Neuronal stem cell (in vitro differentiated cells): ENCODE measurements at regions not wholly inside any gene's neighbourhood (a gene's known extent, or its start where the extent isn't known, plus 50 kb on each side); places are given as distances from the start of the nearest gene placed in this dataset.

ENCODE experiments used
- DNase-seq: peaks from one replicate; pipeline ENCODE4 v3.0.0-alpha.2; 2013; ENCODE audit warnings: low spot score
- H2AFZ ChIP-seq: one replicate; pipeline ENCODE4 v1.6.1; 2013; ENCODE audit warnings: mild to moderate bottlenecking, low read length, inconsistent platforms
- H2AK5ac ChIP-seq: 2 replicates; pipeline ENCODE4 v1.6.1; 2013; ENCODE audit warnings: low read depth, mild to moderate bottlenecking, inconsistent platforms, low read length, moderate library complexity, mixed read lengths
- H2BK120ac ChIP-seq: 2 replicates; pipeline ENCODE4 v1.6.1; 2013; ENCODE audit warnings: low read depth, mild to moderate bottlenecking, inconsistent platforms, low read length, moderate library complexity, mixed read lengths
- H2BK12ac ChIP-seq: one replicate; pipeline ENCODE4 v1.6.1; 2013; ENCODE audit warnings: low read length, inconsistent platforms
- H2BK15ac ChIP-seq: 2 replicates; pipeline ENCODE4 v1.6.1; 2013; ENCODE audit warnings: mild to moderate bottlenecking, low read length, inconsistent platforms, mixed read lengths
- H2BK5ac ChIP-seq: one replicate; pipeline ENCODE4 v1.6.1; 2013; ENCODE audit warnings: inconsistent platforms, mild to moderate bottlenecking, low read length, moderate library complexity
- H3K14ac ChIP-seq: one replicate; pipeline ENCODE4 v1.6.1; 2013; ENCODE audit warnings: low read length, inconsistent platforms
- H3K18ac ChIP-seq: 2 replicates; pipeline ENCODE4 v1.6.1; 2013; ENCODE audit warnings: low read length, inconsistent platforms
- H3K23ac ChIP-seq: 2 replicates; pipeline ENCODE4 v1.6.1; 2013; ENCODE audit warnings: low read depth, mild to moderate bottlenecking, mixed read lengths, low read length, inconsistent platforms; ENCODE audit not compliant: poor library complexity
- H3K27ac ChIP-seq: replicated peaks from 3 replicates; pipeline ENCODE4 v1.5.1; 2013; ENCODE audit warnings: low read length, inconsistent platforms
- H3K27me3 ChIP-seq, 3 experiments: 2 replicates each; pipeline ENCODE4 v1.6.1; 2013; ENCODE audit warnings: low read length in 3 of 3, mild to moderate bottlenecking in 2 of 3, inconsistent platforms in 1 of 3, low read depth in 1 of 3, mixed read lengths in 1 of 3, moderate library complexity in 1 of 3; ENCODE audit not compliant: control insufficient read depth in 3 of 3, insufficient read depth in 3 of 3
- H3K36me3 ChIP-seq, 2 donors: replicated peaks in 1 of 2; 2 replicates each; pipeline ENCODE4 v1.6.1; 2013; ENCODE audit warnings: low read length in 2 of 2; ENCODE audit not compliant: control insufficient read depth in 2 of 2, insufficient read depth in 2 of 2
- H3K4ac ChIP-seq: 2 replicates; pipeline ENCODE4 v1.6.1; 2013; ENCODE audit warnings: inconsistent platforms, mild to moderate bottlenecking, low read length, moderate library complexity
- H3K4me1 ChIP-seq, 2 donors: 1 replicate in 1 of 2; 2 replicates in 1 of 2; pipeline ENCODE4 v1.6.1; 2013; ENCODE audit warnings: low read length in 2 of 2, low read depth in 1 of 2; ENCODE audit not compliant: control insufficient read depth in 2 of 2, insufficient read depth in 1 of 2
- H3K4me2 ChIP-seq: one replicate; pipeline ENCODE4 v1.6.1; 2013; ENCODE audit warnings: mild to moderate bottlenecking, low read length, inconsistent platforms; ENCODE audit not compliant: insufficient read depth, poor library complexity, severe bottlenecking
- H3K4me3 ChIP-seq, 2 donors: 2 replicates each; pipeline ENCODE4 v1.5.1; 2013; ENCODE audit warnings: low read length in 2 of 2, mild to moderate bottlenecking in 2 of 2, inconsistent platforms in 1 of 2, moderate library complexity in 1 of 2
- H3K79me1 ChIP-seq: one replicate; pipeline ENCODE4 v1.6.1; 2013; ENCODE audit warnings: low read depth, mild to moderate bottlenecking, inconsistent platforms, low read length, moderate library complexity
- H3K9ac ChIP-seq: one replicate; pipeline ENCODE4 v1.6.1; 2013; ENCODE audit warnings: mild to moderate bottlenecking, low read depth, low read length, inconsistent platforms; ENCODE audit not compliant: poor library complexity
- H3K9me3 ChIP-seq, 2 donors: replicated peaks in 1 of 2; 2 replicates each; pipeline versions ENCODE3 to v1.6.1; 2013; ENCODE audit warnings: low read length in 2 of 2, mild to moderate bottlenecking in 2 of 2, inconsistent platforms in 1 of 2, low read depth in 1 of 2, mixed read lengths in 1 of 2, moderate library complexity in 1 of 2; ENCODE audit not compliant: control insufficient read depth in 2 of 2, insufficient read depth in 1 of 2
- H4K8ac ChIP-seq: one replicate; pipeline ENCODE4 v1.6.1; 2013; ENCODE audit warnings: low read depth, mild to moderate bottlenecking, inconsistent platforms, low read length, moderate library complexity
- H4K91ac ChIP-seq: one replicate; pipeline ENCODE4 v1.6.1; 2013; ENCODE audit warnings: low read length, low read depth, mild to moderate bottlenecking, inconsistent platforms; ENCODE audit not compliant: poor library complexity
- WGBS, 2 donors: extraction: QIAGEN DNeasy Blood & Tissue Kit; methylation state at CpG; one replicate each; pipeline ENCODE4 v1.1.7; 2013; ENCODE audit warnings: missing lambda C conversion rate in 2 of 2, mixed read lengths in 1 of 2; ENCODE audit not compliant: insufficient read length in 2 of 2, insufficient replicate concordance in 1 of 2; ENCODE audit errors: extremely low coverage in 2 of 2; 5-methylcytosine and 5-hydroxymethylcytosine counted together

GRCh38 chr11:93967258-93967657, 53.9 kb upstream of the HEPHL1 start:
- Histone ChIP-seq H3K27ac (no peak overlapping the region), H3K36me3 (no peaks in the 10 kb centered on the region), H2BK120ac (no peak overlapping the region), H3K27me3 (no peaks in the 10 kb centered on the region), H3K4me2 (no peak overlapping the region), H3K4ac (no peak overlapping the region), H2BK12ac (no peak overlapping the region), H3K4me1 (no peaks in the 10 kb centered on the region), H3K9ac (no peak overlapping the region), H2BK5ac (no peak overlapping the region), H3K23ac (no peak overlapping the region), H3K9me3 (no peaks in the 10 kb centered on the region), H2BK15ac (no peak overlapping the region), H4K8ac (no peak overlapping the region), H3K79me1 (no peaks in the 10 kb centered on the region), H3K18ac (no peak overlapping the region), H2AK5ac (no peak overlapping the region), H4K91ac (no peak overlapping the region), H2AFZ (no peak overlapping the region), H3K4me3 (no peak overlapping the region), H3K14ac (no peak overlapping the region)
- no peak for DNase-seq
- no CpG with 5 or more reads among the region's 4 CpGs for WGBS, 2 donors

GRCh38 chr11:93967944-93968343, 53.2 kb upstream of the HEPHL1 start:
- H3K4me1 ChIP-seq: no peaks in the 10 kb centered on the region
- no peaks in the 10 kb centered on the region for H3K36me3 ChIP-seq
- no peak overlapping the region for H3K4ac ChIP-seq
- H2BK12ac ChIP-seq: no peak overlapping the region
- no peak overlapping the region for H2AK5ac ChIP-seq
- no peak overlapping the region for H2BK15ac ChIP-seq
- no peaks in the 10 kb centered on the region for H3K9me3 ChIP-seq
- no peak overlapping the region for H2BK120ac ChIP-seq
- H3K27me3 ChIP-seq: no peaks in the 10 kb centered on the region
- no peak overlapping the region for H3K4me2 ChIP-seq
- no peak overlapping the region for H3K9ac ChIP-seq
- WGBS, 2 donors: no CpG with 5 or more reads among the region's 5 CpGs
- no peaks in the 10 kb centered on the region for H3K79me1 ChIP-seq
- no peak overlapping the region for H3K18ac ChIP-seq
- no peak overlapping the region for H2BK5ac ChIP-seq
- H3K27ac ChIP-seq: no peak overlapping the region
- no peak overlapping the region for H3K14ac ChIP-seq
- H3K4me3 ChIP-seq: no peak overlapping the region
- H3K23ac ChIP-seq: no peak overlapping the region
- H4K91ac ChIP-seq: no peak overlapping the region
- H2AFZ ChIP-seq: no peak overlapping the region
- no peak overlapping the region for H4K8ac ChIP-seq
- DNase-seq: no peak

- DNase-seq: no peak
- H3K4me3 ChIP-seq: peak overlapping the region in 1 of 2 donors; percentile 24
Measured at GRCh38 chr11:93969925-93970922, 50.9 kb upstream of the HEPHL1 start.

More at GRCh38 chr11:93969925-93970922, 50.9 kb upstream of the HEPHL1 start:
- H4K8ac ChIP-seq: no peak overlapping the region
- H3K18ac ChIP-seq: no peak overlapping the region
- no peak overlapping the region for H2AFZ ChIP-seq
- WGBS, 2 donors: no CpG with 5 or more reads among the region's 10 CpGs
- no peak overlapping the region for H3K4ac ChIP-seq
- no peak overlapping the region for H3K27ac ChIP-seq
- H2BK12ac ChIP-seq: no peak overlapping the region
- H2BK5ac ChIP-seq: no peak overlapping the region
- no peak overlapping the region for H3K9ac ChIP-seq
- no peak overlapping the region for H3K14ac ChIP-seq
- H3K79me1 ChIP-seq: no peaks in the 10 kb centered on the region
- H3K36me3 ChIP-seq: no peaks in the 10 kb centered on the region
- H3K27me3 ChIP-seq: no peaks in the 10 kb centered on the region
- H2BK15ac ChIP-seq: no peak overlapping the region
- H3K4me2 ChIP-seq: no peak overlapping the region
- H3K9me3 ChIP-seq: peaks cover 0 to under 1% of the 10 kb centered on the region in 2 donors
- H3K23ac ChIP-seq: no peak overlapping the region
- H3K4me1 ChIP-seq: no peaks in the 10 kb centered on the region
- H2BK120ac ChIP-seq: no peak overlapping the region
- H4K91ac ChIP-seq: no peak overlapping the region
- H2AK5ac ChIP-seq: no peak overlapping the region
